ENCODE measurements at regions not wholly inside any gene's neighbourhood (a gene's known extent, or its start where the extent isn't known, plus 50 kb on each side); places are given as distances from the start of the nearest gene placed in this dataset.
"Not testable (repeated sequence)": the region's sequence is repeated elsewhere in the genome, so short reads cannot be mapped to it uniquely, and the experiment has no call there.

GRCh38 chr17:68097161-68097805 is 61.7 kb downstream of the KPNA2 start:
- DNase-seq (ENCODE audit: low spot score) = no peak

- not testable (repeated sequence) for DNase-seq (ENCODE audit: low spot score)
These were observed 63.8 kb downstream of the KPNA2 start for GRCh38 chr17:68099341-68099753.

GRCh38 chr17:68100000-68100641 is 64.6 kb downstream of the KPNA2 start:
- no peak for DNase-seq (ENCODE audit: low spot score)

GRCh38 chr17:68101075-68101986 is 65.8 kb downstream of the KPNA2 start:
- DNase-seq (ENCODE audit: low spot score) = peak; percentile 34

- no peak for DNase-seq (ENCODE audit: low spot score)
These were observed 66.4 kb downstream of the KPNA2 start for GRCh38 chr17:68101987-68102314.

- no peak for DNase-seq (ENCODE audit: low spot score)
These were observed 66.8 kb downstream of the KPNA2 start for GRCh38 chr17:68102318-68102758.

GRCh38 chr17:68103148-68103547 is 67.6 kb downstream of the KPNA2 start:
- no peak for DNase-seq (ENCODE audit: low spot score)

- DNase-seq (ENCODE audit: low spot score) = no peak
These were observed 70.5 kb downstream of the KPNA2 start for GRCh38 chr17:68106085-68106484.

GRCh38 chr17:68107373-68107772 is 71.8 kb downstream of the KPNA2 start:
- DNase-seq (ENCODE audit: low spot score) = no peak

- DNase-seq (ENCODE audit: low spot score) = no peak
These were observed 72.9 kb downstream of the KPNA2 start for GRCh38 chr17:68108313-68109000.

- not testable (repeated sequence) for DNase-seq (ENCODE audit: low spot score)
These were observed 73.9 kb downstream of the KPNA2 start for GRCh38 chr17:68109404-68109803.

GRCh38 chr17:68116211-68116610 is 80.7 kb downstream of the KPNA2 start:
- DNase-seq (ENCODE audit: low spot score) = not testable (repeated sequence)

- no peak for DNase-seq (ENCODE audit: low spot score)
These were observed 87.1 kb downstream of the KPNA2 start for GRCh38 chr17:68122587-68122986.

- no peak for DNase-seq (ENCODE audit: low spot score)
These were observed 89.8 kb downstream of the KPNA2 start for GRCh38 chr17:68125111-68125870.

GRCh38 chr17:68127914-68128313 is 92.4 kb downstream of the KPNA2 start:
- no peak for DNase-seq (ENCODE audit: low spot score)

- DNase-seq (ENCODE audit: low spot score) = no peak
These were observed 95.9 kb downstream of the KPNA2 start for GRCh38 chr17:68131456-68131855.

- DNase-seq (ENCODE audit: low spot score) = no peak
These were observed 98.0 kb downstream of the KPNA2 start for GRCh38 chr17:68133346-68134045.

- no peak for DNase-seq (ENCODE audit: low spot score)
These were observed 98.6 kb downstream of the KPNA2 start for GRCh38 chr17:68134046-68134637.

- DNase-seq (ENCODE audit: low spot score) = no peak
These were observed 99.2 kb downstream of the KPNA2 start for GRCh38 chr17:68134731-68135130.

- no peak for DNase-seq (ENCODE audit: low spot score)
These were observed 99.8 kb downstream of the KPNA2 start for GRCh38 chr17:68135141-68135887.

Data from hematopoietic multipotent progenitor cell treated with erythropoietin and hydrocortisone succinate and interleukin-3 and kit ligand, for 17 days (in vitro differentiated cells).